ENCODE measurements at regions not wholly inside any gene's neighbourhood (a gene's known extent, or its start where the extent isn't known, plus 50 kb on each side); places are given as distances from the start of the nearest gene placed in this dataset.
"Not testable (repeated sequence)": the region's sequence is repeated elsewhere in the genome, so short reads cannot be mapped to it uniquely, and the experiment has no call there.

DNA sequence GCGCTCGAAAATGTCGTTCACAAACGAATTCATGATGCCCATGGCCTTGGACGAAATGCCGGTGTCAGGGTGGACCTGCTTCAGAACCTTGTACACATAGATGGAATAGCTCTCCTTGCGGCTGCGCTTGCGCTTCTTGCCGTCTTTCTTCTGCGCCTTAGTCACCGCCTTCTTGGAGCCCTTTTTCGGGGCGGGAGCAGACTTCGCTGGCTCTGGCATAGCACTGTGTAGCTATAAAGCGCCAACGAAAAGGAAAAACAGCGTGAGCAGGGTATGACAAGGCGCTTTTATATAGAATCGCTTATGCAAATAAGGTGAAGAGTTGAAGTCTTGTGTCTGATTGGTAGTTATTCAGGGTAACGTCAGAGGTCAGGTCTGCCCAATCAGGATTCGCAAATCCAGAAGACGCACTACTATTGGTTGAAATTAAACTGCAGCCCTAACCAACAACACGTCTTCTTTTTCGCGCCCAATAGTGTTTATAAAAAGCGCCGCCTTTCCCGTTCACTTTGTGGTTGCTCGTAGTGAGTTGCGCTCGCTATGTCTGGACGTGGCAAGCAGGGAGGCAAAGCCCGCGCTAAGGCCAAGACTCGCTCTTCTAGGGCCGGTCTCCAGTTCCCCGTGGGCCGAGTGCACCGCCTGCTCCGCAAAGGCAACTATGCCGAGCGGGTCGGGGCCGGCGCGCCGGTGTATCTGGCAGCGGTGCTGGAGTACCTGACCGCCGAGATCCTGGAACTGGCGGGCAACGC, 114.8 kb upstream of the PRSS16 start:
- DNase-seq (ENCODE audit: low read depth in 4 of 4, low spot score in 3 of 4), result peak; percentile 96 to 100 (median 100)

GRCh38 chr6:27133281-27134227, 113.9 kb upstream of the PRSS16 start:
- DNase-seq (ENCODE audit: low read depth in 4 of 4, low spot score in 3 of 4), result peak in 1 of 4 donors; percentile 61

DNA sequence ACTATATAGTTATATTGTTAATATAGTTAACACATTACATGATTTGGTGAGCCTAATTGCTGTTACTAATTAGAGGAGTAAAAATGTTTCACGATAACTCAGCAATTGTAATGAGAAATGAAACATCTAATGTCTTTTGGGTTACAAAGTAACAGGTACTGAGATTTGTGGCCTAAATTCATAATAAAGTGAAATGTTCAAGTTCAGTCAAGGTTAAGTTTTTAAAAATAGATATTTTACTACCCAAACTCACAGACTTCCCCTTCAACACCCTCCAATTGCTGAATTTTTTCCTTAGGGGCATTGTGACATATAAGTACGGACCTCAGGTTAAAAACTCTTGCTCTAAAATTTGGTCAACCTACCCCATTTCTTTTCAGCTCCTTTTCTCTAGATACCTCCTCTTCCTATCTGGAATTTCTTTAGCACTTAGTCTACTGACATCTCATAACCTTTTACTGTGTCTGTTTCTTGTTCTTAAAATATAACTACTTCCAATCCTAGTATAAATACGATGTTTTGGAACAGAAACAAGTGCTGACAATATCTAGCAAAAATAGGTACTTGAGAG, 112.3 kb upstream of the PRSS16 start:
- no peak for DNase-seq (ENCODE audit: low read depth in 4 of 4, low spot score in 3 of 4)

DNA sequence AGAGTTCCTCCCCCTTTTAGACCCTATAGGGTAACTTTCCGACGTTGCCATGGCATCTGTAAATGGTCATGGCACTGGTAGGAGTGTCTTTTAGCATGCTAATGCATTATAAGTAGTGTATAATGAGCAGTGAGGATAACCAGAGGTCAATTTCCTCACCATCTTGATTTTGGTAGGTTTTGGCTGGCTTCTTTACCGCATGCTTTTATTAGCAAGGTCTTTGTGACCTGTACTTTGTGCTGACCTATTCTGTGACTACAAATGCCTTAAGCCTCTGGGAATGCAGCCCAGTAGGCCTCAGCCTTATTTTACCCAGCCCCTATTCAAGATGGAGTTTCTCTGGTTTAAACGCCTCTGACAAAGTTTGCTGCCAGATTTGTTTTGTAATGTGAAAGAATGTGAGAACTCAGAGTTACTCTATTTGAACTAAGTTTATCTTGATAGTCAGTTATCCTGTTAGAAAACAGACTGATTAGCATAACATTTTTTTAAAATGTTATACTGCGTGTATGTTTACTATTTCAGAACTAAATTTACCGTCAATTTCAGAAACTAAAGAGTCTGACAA, 111.3 kb upstream of the PRSS16 start:
- DNase-seq (ENCODE audit: low read depth in 4 of 4, low spot score in 3 of 4), result no peak

DNA sequence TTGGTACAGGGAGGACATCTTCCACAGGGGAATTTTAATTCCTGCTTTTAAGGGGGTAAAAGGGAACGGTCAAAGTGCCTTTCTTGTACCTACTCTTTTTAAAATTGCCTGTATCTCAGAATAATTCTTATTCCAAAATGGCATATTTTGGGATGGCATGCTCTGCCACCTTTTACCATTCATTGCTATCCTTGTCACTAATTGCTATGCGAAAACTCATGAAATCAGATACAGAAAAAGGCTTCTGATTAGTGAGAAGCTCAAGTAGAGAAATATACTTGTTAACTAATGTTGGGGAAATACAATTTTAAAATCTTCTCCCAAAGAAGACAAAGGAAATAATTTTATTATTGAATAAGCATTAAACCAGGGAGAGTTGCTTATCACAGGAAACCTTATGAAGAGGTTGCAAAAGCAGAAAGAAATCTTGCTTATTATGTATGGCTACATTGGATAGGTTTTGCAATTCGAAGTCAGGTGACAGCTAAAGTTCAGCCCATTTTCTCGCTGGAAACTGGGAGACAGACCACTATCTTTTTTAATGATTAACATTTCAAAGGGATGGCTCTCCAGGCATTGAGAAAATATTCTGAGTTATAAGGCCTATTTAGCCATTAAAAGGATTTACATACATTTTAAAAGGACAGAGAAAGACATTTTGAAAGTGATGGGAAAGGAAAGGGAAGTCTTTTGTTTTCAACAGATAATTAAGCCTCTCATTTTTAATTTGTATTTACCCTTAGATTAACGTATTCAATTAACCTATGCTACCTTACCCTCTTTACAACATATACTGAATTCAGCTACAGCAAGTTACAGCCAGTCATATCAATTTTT, 110.3 kb upstream of the PRSS16 start:
- DNase-seq (ENCODE audit: low read depth in 4 of 4, low spot score in 3 of 4), result no peak

GRCh38 chr6:27138406-27138805, 109.1 kb upstream of the PRSS16 start:
- DNase-seq (ENCODE audit: low read depth in 4 of 4, low spot score in 3 of 4), result no peak

DNA sequence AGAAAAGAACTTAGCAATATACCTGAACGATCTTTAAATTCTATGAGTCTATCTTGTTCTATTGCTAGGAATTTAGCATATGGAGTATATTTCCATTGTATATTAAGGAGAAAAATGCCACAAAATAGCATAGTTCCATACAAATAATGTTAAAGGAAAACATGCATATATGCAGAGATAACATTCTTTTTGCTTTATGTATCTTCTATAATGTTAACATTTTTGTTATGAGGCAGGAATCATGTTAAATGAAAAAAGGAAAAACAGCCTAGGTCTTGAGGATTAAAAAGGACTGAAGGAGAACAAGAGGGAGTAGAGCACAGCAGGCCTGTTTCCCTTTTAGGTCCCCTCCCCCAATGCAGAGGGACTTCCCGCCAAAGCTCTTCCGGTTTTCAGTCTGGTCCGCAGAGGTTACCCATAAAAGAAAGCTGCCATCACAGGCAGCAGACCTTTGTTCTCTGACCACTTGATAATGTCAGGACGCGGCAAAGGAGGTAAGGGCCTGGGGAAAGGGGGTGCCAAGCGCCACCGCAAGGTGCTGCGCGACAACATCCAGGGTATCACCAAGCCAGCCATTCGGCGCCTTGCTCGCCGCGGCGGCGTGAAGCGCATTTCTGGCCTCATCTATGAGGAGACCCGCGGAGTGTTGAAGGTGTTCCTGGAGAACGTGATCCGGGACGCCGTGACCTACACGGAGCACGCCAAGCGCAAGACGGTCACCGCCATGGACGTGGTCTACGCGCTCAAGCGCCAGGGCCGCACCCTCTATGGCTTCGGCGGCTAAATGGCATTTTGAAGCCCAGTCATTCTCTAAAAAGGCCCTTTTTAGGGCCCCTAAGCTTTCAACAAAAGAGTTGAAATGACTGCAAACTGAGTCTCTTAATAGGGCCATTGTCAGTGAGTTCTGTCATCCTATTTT, 108.4 kb upstream of the PRSS16 start:
- DNase-seq (ENCODE audit: low read depth in 4 of 4, low spot score in 3 of 4), result peak in 3 of 4 donors; percentile 81 to 88 (median 82)

DNA sequence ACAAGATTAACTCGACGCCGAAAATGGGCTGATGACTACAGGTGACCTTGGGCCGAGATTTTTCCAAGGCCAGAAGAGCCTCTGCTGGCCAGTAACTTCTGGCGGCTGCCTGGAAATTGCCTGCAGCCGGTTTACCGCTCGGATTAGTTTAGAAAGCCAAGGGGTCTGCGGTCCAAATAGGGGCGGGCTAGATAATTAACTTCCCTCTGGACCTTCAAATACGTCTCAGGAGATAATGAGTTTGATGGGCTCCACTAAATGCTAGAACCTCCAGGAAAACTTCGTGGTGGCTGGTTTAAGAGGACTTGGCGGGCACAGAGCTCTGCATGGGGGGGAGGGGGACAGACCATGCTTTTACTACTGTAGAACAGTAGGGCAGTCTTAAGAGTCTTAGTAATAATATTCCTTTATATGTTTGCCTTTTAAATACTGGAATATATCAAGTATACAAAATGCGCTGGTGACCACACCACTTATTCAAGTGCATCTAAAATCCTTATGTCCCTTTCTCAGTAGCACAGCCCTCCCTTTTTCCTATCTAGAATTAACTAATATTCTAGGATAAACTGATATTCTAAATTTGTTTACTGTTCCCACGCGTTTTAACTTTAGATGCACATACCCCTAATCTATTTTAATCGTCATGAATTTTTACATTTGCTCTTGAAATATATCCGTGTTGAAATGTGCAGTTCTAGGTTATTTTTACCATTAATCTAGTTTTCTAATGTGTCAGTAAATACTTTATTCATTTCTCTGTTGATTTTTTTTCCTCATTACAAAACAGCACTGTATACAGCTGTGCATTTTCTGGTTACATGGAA, 107.5 kb upstream of the PRSS16 start:
- peak in 1 of 4 donors; percentile 40 for DNase-seq (ENCODE audit: low read depth in 4 of 4, low spot score in 3 of 4)

- DNase-seq (ENCODE audit: low read depth in 4 of 4, low spot score in 3 of 4), result no peak
Observed at GRCh38 chr6:27140999-27141528, 106.4 kb upstream of the PRSS16 start.

DNA sequence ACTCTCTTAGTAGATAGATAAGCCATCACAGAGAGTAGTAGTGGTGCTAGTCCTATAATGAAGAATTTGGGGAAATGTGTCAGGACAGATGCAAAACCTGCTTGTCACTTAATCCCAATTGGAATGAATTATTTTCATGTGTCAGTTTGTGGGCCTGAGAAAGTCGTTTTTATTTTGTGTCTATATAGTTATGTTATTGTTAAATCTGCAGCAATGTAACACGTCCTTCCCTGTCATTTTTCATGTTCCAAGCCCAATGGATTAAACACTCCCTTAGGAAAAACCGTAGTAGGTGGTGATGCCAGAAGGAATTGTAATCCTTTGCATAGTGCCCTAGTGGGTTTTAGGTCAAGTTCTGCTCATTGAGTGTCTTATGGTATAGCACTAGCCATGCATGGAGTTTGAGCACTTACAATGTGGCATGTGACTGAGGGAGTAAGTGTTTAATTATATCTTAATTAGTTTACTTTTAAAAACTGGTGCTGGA, 105.9 kb upstream of the PRSS16 start:
- DNase-seq (ENCODE audit: low read depth in 4 of 4, low spot score in 3 of 4), result no peak

- not testable (repeated sequence) for DNase-seq (ENCODE audit: low read depth in 4 of 4, low spot score in 3 of 4)
Observed at GRCh38 chr6:27143020-27143388, 104.5 kb upstream of the PRSS16 start.

- no peak for DNase-seq (ENCODE audit: low read depth in 4 of 4, low spot score in 3 of 4)
Observed at GRCh38 chr6:27143474-27144026, 104.0 kb upstream of the PRSS16 start.

GRCh38 chr6:27144740-27145079, 102.8 kb upstream of the PRSS16 start:
- no peak for DNase-seq (ENCODE audit: low read depth in 4 of 4, low spot score in 3 of 4)

- peak in 3 of 4 donors; percentile 82 to 86 (median 83) for DNase-seq (ENCODE audit: low read depth in 4 of 4, low spot score in 3 of 4)
Observed at GRCh38 chr6:27145731-27146455, 101.6 kb upstream of the PRSS16 start.

- DNase-seq (ENCODE audit: low read depth in 4 of 4, low spot score in 3 of 4), result not testable (repeated sequence)
Observed at GRCh38 chr6:27146456-27146705, 101.1 kb upstream of the PRSS16 start.

- peak; percentile 97 to 99 (median 98) for DNase-seq (ENCODE audit: low read depth in 4 of 4, low spot score in 3 of 4)
Observed at GRCh38 chr6:27146706-27147505, 100.6 kb upstream of the PRSS16 start.

All from left renal pelvis (tissue), 4 donors.